ENCODE measurements at regions not wholly inside any gene's neighbourhood (a gene's known extent, or its start where the extent isn't known, plus 50 kb on each side); places are given as distances from the start of the nearest gene placed in this dataset.
"Not testable (repeated sequence)": the region's sequence is repeated elsewhere in the genome, so short reads cannot be mapped to it uniquely, and the experiment has no call there.

- no peaks in the 10 kb centered on the region for H3K4me1 ChIP-seq (ENCODE audit: control insufficient read depth, insufficient read depth, low read length)
- H3K9me3 ChIP-seq (ENCODE audit: control insufficient read depth, insufficient read depth, low read depth, low read length): peaks cover 26% of the 10 kb centered on the region
- H3K36me3 ChIP-seq (ENCODE audit: control insufficient read depth, insufficient read depth, low read length): no peaks in the 10 kb centered on the region
- peaks cover 3% of the 10 kb centered on the region; the same call in 1 of the 2 replicates for H3K27me3 ChIP-seq (ENCODE audit: control insufficient read depth, insufficient read depth, low read length)
- no peak overlapping the region for H3K4me3 ChIP-seq (ENCODE audit: low read depth, low read length)
- H3K27ac ChIP-seq (ENCODE audit: low read depth, low read length): no peak overlapping the region
- H3K9ac ChIP-seq (ENCODE audit: low read length): no peak overlapping the region
These were observed 142.1 kb downstream of the C6orf118 start for GRCh38 chr6:165167311-165167710.

- Histone ChIP-seq H3K4me1 (ENCODE audit: control insufficient read depth, insufficient read depth, low read length) (no peaks in the 10 kb centered on the region), H3K9me3 (ENCODE audit: control insufficient read depth, insufficient read depth, low read depth, low read length) (peaks cover 32% of the 10 kb centered on the region), H3K9ac (ENCODE audit: low read length) (no peak overlapping the region), H3K27ac (ENCODE audit: low read depth, low read length) (no peak overlapping the region), H3K27me3 (ENCODE audit: control insufficient read depth, insufficient read depth, low read length) (peaks cover 3% of the 10 kb centered on the region; the same call in 1 of the 2 replicates), H3K4me3 (ENCODE audit: low read depth, low read length) (no peak overlapping the region), H3K36me3 (ENCODE audit: control insufficient read depth, insufficient read depth, low read length) (no peaks in the 10 kb centered on the region)
These were observed 145.9 kb downstream of the C6orf118 start for GRCh38 chr6:165163519-165163918.

DNA sequence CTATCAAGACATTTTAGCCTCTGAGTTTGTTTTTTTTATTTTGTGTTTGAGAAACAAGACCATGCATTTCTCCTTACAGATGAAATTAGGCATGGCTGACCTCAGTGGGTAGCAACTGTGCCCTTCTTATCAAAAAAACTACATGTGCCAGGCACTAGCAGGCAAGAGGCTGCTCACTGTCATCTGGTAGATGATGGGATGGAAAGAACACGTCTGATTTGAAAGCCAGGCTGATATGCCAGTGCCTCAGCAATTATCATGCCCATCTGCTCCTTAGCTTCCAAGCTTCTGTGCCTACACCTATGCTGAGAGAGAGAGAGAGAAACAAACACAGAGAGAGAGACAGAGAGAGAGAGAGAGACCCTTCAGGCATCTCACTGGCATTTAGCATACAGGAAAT is 149.9 kb downstream of the C6orf118 start:
- no peaks in the 10 kb centered on the region for H3K36me3 ChIP-seq (ENCODE audit: control insufficient read depth, insufficient read depth, low read length)
- peaks cover 26% of the 10 kb centered on the region for H3K9me3 ChIP-seq (ENCODE audit: control insufficient read depth, insufficient read depth, low read depth, low read length)
- H3K4me1 ChIP-seq (ENCODE audit: control insufficient read depth, insufficient read depth, low read length): no peaks in the 10 kb centered on the region
- H3K27me3 ChIP-seq (ENCODE audit: control insufficient read depth, insufficient read depth, low read length): no peaks in the 10 kb centered on the region
- no peak overlapping the region for H3K4me3 ChIP-seq (ENCODE audit: low read depth, low read length)
- no peak overlapping the region for H3K9ac ChIP-seq (ENCODE audit: low read length)
- H3K27ac ChIP-seq (ENCODE audit: low read depth, low read length): no peak overlapping the region

DNA sequence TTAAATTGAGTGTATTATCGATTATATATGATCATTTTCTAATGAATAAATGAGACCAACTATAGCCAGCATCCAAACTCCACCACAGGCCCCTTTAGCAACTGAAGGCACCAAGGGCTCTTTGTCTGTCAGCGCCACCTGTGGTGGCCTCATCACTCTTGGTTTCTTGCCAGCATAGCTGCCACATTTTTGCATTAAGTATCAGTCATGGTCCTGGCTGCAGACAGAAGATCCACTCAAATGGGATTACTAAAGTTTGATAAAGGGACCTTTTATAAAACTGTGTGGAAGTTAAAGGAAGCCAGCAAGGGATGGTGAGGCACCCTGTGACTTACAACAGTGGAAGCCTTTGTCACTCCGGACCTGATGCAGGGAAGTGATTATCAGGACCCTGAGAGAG is 162.9 kb downstream of the C6orf118 start:
- Histone ChIP-seq H3K4me1 (ENCODE audit: control insufficient read depth, insufficient read depth, low read length) (no peaks in the 10 kb centered on the region), H3K4me3 (ENCODE audit: low read depth, low read length) (no peak overlapping the region), H3K27me3 (ENCODE audit: control insufficient read depth, insufficient read depth, low read length) (no peaks in the 10 kb centered on the region), H3K9ac (ENCODE audit: low read length) (no peak overlapping the region), H3K36me3 (ENCODE audit: control insufficient read depth, insufficient read depth, low read length) (no peaks in the 10 kb centered on the region), H3K27ac (ENCODE audit: low read depth, low read length) (no peak overlapping the region), H3K9me3 (ENCODE audit: control insufficient read depth, insufficient read depth, low read depth, low read length) (0 out of 2 replicates have a peak, but pooled peaks cover 5% of the 10 kb centered on the region)

- Histone ChIP-seq H3K9me3 (ENCODE audit: control insufficient read depth, insufficient read depth, low read depth, low read length) (peaks cover 11% of the 10 kb centered on the region), H3K4me1 (ENCODE audit: control insufficient read depth, insufficient read depth, low read length) (no peaks in the 10 kb centered on the region), H3K27me3 (ENCODE audit: control insufficient read depth, insufficient read depth, low read length) (no peaks in the 10 kb centered on the region), H3K27ac (ENCODE audit: low read depth, low read length) (no peak overlapping the region), H3K4me3 (ENCODE audit: low read depth, low read length) (no peak overlapping the region), H3K9ac (ENCODE audit: low read length) (no peak overlapping the region), H3K36me3 (ENCODE audit: control insufficient read depth, insufficient read depth, low read length) (no peaks in the 10 kb centered on the region)
These were observed 173.5 kb downstream of the C6orf118 start for GRCh38 chr6:165135889-165136288.

DNA sequence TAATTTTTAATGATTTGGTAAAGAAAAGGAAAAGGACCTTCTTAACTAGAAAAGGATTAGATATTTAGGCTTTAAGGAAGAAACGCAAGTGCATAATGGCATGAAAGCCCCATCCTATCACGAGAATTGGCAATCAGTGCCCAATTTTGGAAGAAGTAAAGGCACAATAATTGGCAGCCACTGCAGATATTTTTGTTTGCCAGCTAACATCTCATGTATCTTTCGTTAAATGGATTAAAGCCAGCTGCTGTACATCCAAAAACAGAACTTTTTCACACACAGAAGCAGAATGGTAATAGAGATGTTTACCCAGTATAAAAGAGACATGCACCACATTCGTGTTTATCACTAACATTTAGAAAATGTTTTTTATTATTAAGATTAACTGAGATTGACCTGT is 180.3 kb downstream of the C6orf118 start:
- Histone ChIP-seq H3K4me3 (ENCODE audit: low read depth, low read length) (no peak overlapping the region), H3K36me3 (ENCODE audit: control insufficient read depth, insufficient read depth, low read length) (no peaks in the 10 kb centered on the region), H3K9me3 (ENCODE audit: control insufficient read depth, insufficient read depth, low read depth, low read length) (peaks cover 5% of the 10 kb centered on the region; the same call in 1 of the 2 replicates), H3K27ac (ENCODE audit: low read depth, low read length) (no peak overlapping the region), H3K4me1 (ENCODE audit: control insufficient read depth, insufficient read depth, low read length) (no peaks in the 10 kb centered on the region), H3K27me3 (ENCODE audit: control insufficient read depth, insufficient read depth, low read length) (no peaks in the 10 kb centered on the region), H3K9ac (ENCODE audit: low read length) (no peak overlapping the region)

GRCh38 chr6:165127743-165128142 is 181.7 kb downstream of the C6orf118 start:
- not testable (repeated sequence) for H3K4me1 ChIP-seq (ENCODE audit: control insufficient read depth, insufficient read depth, low read length); H3K27me3 ChIP-seq (ENCODE audit: control insufficient read depth, insufficient read depth, low read length); H3K9me3 ChIP-seq (ENCODE audit: control insufficient read depth, insufficient read depth, low read depth, low read length); H3K4me3 ChIP-seq (ENCODE audit: low read depth, low read length); H3K9ac ChIP-seq (ENCODE audit: low read length); H3K27ac ChIP-seq (ENCODE audit: low read depth, low read length); H3K36me3 ChIP-seq (ENCODE audit: control insufficient read depth, insufficient read depth, low read length)

DNA sequence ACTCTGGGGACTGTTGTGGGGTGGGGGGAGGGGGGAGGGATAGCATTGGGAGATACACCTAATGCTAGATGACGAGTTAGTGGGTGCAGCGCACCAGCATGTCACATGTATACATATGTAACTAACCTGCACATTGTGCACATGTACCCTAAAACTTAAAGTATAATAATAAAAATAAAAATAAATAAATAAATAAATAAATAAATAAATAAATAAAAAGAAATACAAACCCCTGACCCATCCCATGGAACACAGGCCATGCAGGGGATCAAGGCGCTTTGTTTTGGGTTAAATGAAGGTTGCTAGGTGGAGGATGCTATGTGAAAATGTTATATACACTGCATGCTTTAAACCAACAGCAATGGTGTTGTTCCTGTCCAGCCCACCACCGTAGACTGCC is 184.7 kb downstream of the C6orf118 start:
- not testable (repeated sequence) for H3K9me3 ChIP-seq (ENCODE audit: control insufficient read depth, insufficient read depth, low read depth, low read length); H3K9ac ChIP-seq (ENCODE audit: low read length); H3K36me3 ChIP-seq (ENCODE audit: control insufficient read depth, insufficient read depth, low read length); H3K27ac ChIP-seq (ENCODE audit: low read depth, low read length); H3K4me1 ChIP-seq (ENCODE audit: control insufficient read depth, insufficient read depth, low read length); H3K27me3 ChIP-seq (ENCODE audit: control insufficient read depth, insufficient read depth, low read length); H3K4me3 ChIP-seq (ENCODE audit: low read depth, low read length)

DNA sequence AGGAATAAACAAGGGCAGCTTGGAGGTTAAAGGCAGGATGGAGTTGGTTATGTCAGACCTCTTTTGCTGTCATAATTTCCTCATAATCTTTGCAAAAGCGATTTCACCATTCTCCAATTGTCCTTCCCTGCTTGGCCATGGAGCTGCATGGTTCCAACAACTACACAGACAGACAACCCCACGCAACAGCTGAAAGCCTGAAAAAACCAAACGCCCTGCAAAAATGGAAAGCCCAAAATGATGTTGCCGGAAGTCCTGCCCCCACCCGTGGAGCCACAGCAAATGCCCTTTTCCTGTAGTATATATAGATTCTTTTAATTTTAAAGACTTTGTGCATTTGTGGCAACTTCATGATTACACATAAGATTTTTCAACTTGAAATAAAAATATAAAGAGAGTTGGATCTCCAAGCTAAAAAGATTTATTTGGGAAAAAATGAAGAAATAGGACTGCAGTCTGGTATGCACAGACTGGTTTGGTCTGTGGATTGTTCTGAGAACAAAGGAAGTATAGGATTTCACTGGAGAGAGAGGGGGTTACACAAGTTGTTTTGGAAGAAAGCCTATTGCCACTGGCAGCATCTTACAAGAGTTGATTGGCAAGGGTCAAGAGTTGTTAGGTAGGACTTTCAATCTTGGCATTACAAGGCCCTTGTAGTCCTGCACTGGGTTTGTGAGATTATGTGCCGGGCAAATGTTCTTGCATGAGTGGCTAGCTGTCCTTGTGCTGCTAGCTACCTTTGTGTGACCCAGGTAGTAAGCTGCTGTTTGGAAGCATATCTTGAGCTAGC is 190.0 kb downstream of the C6orf118 start:
- no peaks in the 10 kb centered on the region for H3K36me3 ChIP-seq (ENCODE audit: control insufficient read depth, insufficient read depth, low read length)
- H3K27me3 ChIP-seq (ENCODE audit: control insufficient read depth, insufficient read depth, low read length): no peaks in the 10 kb centered on the region
- H3K4me1 ChIP-seq (ENCODE audit: control insufficient read depth, insufficient read depth, low read length): 0 out of 2 replicates have a peak, but pooled peaks cover 5% of the 10 kb centered on the region
- no peak overlapping the region for H3K27ac ChIP-seq (ENCODE audit: low read depth, low read length)
- no peak overlapping the region for H3K9ac ChIP-seq (ENCODE audit: low read length)
- H3K4me3 ChIP-seq (ENCODE audit: low read depth, low read length): no peak overlapping the region
- no peaks in the 10 kb centered on the region; the same call in 1 of the 2 replicates for H3K9me3 ChIP-seq (ENCODE audit: control insufficient read depth, insufficient read depth, low read depth, low read length)

- 0 out of 2 replicates have a peak, but pooled peaks cover 5% of the 10 kb centered on the region for H3K4me1 ChIP-seq (ENCODE audit: control insufficient read depth, insufficient read depth, low read length)
- peaks cover 2% of the 10 kb centered on the region for H3K9me3 ChIP-seq (ENCODE audit: control insufficient read depth, insufficient read depth, low read depth, low read length)
- H3K27ac ChIP-seq (ENCODE audit: low read depth, low read length): no peak overlapping the region
These were observed 190.7 kb downstream of the C6orf118 start for GRCh38 chr6:165118736-165119135.

GRCh38 chr6:165117806-165118205 is 191.6 kb downstream of the C6orf118 start:
- Histone ChIP-seq H3K27me3 (ENCODE audit: control insufficient read depth, insufficient read depth, low read length) (no peaks in the 10 kb centered on the region), H3K9ac (ENCODE audit: low read length) (no peak overlapping the region), H3K9me3 (ENCODE audit: control insufficient read depth, insufficient read depth, low read depth, low read length) (peaks cover 6% of the 10 kb centered on the region), H3K36me3 (ENCODE audit: control insufficient read depth, insufficient read depth, low read length) (no peaks in the 10 kb centered on the region), H3K27ac (ENCODE audit: low read depth, low read length) (no peak overlapping the region), H3K4me1 (ENCODE audit: control insufficient read depth, insufficient read depth, low read length) (0 out of 2 replicates have a peak, but pooled peaks cover 5% of the 10 kb centered on the region), H3K4me3 (ENCODE audit: low read depth, low read length) (no peak overlapping the region)

More at GRCh38 chr6:165118736-165119135, 190.7 kb downstream of the C6orf118 start:
- Histone ChIP-seq H3K36me3 (ENCODE audit: control insufficient read depth, insufficient read depth, low read length) (no peaks in the 10 kb centered on the region), H3K27me3 (ENCODE audit: control insufficient read depth, insufficient read depth, low read length) (no peaks in the 10 kb centered on the region), H3K4me3 (ENCODE audit: low read depth, low read length) (no peak overlapping the region), H3K9ac (ENCODE audit: low read length) (no peak overlapping the region)
